Fibroblast of lung (primary cell): ENCODE measurements at regions not wholly inside any gene's neighbourhood (a gene's known extent, or its start where the extent isn't known, plus 50 kb on each side); places are given as distances from the start of the nearest gene placed in this dataset.

ENCODE experiments used
- CTCF ChIP-seq, 2 donors: IDR thresholded peaks in 1 of 2; conservative IDR thresholded peaks in 1 of 2; 1 replicate in 1 of 2; 2 replicates in 1 of 2; pipeline ENCODE4 v1.5.1; 2011 to 2012; ENCODE audit warnings: low read length in 2 of 2, control low read depth in 1 of 2, inconsistent platforms in 1 of 2, low read depth in 1 of 2, mild to moderate bottlenecking in 1 of 2
- EZH2 ChIP-seq: IDR thresholded peaks from 2 replicates; pipeline ENCODE4 v1.5.1; 2012; ENCODE audit warnings: low read length, control low read depth, mild to moderate bottlenecking; ENCODE audit errors: missing control alignments

- TF ChIP-seq CTCF (conservative IDR thresholded peaks at IDR 0.05 in 1 of 2, IDR thresholded peaks at IDR 0.05 in 1 of 2; ENCODE audit: low read depth in 1 of 2, low read length in 2 of 2) (no peak), EZH2 (no peak)
Observed at GRCh38 chr1:4308806-4309205, 345.6 kb upstream of the AJAP1 start.
